ENCODE measurements at regions not wholly inside any gene's neighbourhood (a gene's known extent, or its start where the extent isn't known, plus 50 kb on each side); places are given as distances from the start of the nearest gene placed in this dataset.

DNA sequence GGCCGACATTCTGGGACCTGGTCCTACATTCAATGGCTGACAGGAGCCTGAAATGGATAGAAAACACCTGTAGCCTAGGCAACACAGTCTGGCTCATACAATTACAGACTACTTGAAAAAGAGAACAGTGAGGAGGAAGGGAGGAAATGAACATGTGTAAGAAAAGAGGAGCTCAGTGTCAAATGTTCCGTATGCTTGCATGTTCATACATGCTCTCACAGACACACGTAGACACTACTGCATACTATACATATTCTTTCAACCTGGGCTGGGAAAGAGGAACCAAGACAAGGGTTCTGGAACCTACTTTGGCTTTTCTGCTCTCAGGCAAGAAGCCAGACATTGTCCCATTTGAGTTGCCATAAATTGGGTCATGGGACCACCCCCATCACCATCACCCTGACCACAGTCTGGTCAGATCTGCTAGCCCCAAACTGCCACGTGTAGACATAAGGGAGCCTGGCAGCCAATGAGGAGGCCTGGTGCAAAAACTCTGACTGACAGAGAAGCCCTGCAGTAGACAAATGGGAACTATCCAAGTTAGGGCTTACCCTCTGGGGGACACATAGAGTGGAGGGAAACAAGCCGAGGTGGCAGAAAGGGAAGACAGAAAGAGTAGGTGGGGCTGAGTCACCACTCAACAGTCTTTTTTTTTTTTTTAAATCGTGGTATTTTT is 310.0 kb downstream of the SHQ1 start:
- H3K18ac ChIP-seq (ENCODE audit: low read length): no peak overlapping the region
- H4K8ac ChIP-seq (ENCODE audit: low read depth, low read length): no peak overlapping the region
- no peaks in the 10 kb centered on the region for H3K79me1 ChIP-seq (ENCODE audit: low read length)
- H2BK5ac ChIP-seq (ENCODE audit: low read length): no peak overlapping the region
- no peaks in the 10 kb centered on the region for H3K27me3 ChIP-seq (ENCODE audit: insufficient read depth, low read length, poor library complexity)
- no peak overlapping the region for H3K56ac ChIP-seq (ENCODE audit: low read length)
- H4K5ac ChIP-seq (ENCODE audit: low read length): no peak overlapping the region
- H3K9ac ChIP-seq (ENCODE audit: low read length): no peak overlapping the region
- no peak overlapping the region for H2AK5ac ChIP-seq (ENCODE audit: low read length)
- H2BK120ac ChIP-seq (ENCODE audit: low read depth, low read length): no peak overlapping the region
- H3K27ac ChIP-seq (ENCODE audit: low read depth, low read length): no peak overlapping the region
- no peaks in the 10 kb centered on the region for H3K36me3 ChIP-seq (ENCODE audit: control insufficient read depth, insufficient read depth, low read length)
- no peaks in the 10 kb centered on the region for H3K4me1 ChIP-seq (ENCODE audit: control insufficient read depth, low read depth, low read length)
- WGBS (ENCODE audit: extremely low coverage, insufficient coverage, low lambda C conversion rate): no CpG with 5 or more reads among the region's 6 CpGs
- H3K4ac ChIP-seq (ENCODE audit: low read depth, low read length): no peak overlapping the region
- no peak for DNase-seq
- H3K4me2 ChIP-seq (ENCODE audit: low read length): no peak overlapping the region
- H3K23ac ChIP-seq (ENCODE audit: low read length): no peak overlapping the region
- H3K79me2 ChIP-seq (ENCODE audit: control insufficient read depth, insufficient read depth, low read length): no peaks in the 10 kb centered on the region
- no peak overlapping the region for H2BK15ac ChIP-seq (replicated peaks; ENCODE audit: low read depth)
- H3K4me3 ChIP-seq (ENCODE audit: low read length): no peak overlapping the region

DNA sequence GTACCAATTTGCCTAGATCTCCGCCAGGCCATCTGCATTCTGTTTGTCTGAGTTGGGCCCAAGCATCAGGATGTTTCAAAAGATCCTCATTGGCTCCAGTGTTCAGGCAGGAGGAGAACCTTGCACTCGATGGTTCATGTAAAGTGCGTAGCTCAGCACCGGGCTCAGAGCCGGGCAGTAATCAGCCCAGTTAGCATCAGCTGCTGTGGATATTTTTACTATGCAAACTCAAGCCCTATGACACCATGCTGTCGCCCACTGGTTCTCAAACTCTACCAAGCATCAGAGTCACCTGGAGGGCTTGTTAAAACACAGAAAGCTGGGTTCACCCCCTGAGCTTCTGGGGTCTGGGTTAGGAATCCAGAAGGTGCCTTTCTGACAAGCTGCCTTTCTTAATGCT is 310.8 kb downstream of the SHQ1 start:
- no peak overlapping the region for H2BK15ac ChIP-seq (replicated peaks; ENCODE audit: low read depth)
- no peak overlapping the region for H3K23ac ChIP-seq (ENCODE audit: low read length)
- H3K9ac ChIP-seq (ENCODE audit: low read length): no peak overlapping the region
- no peak for DNase-seq
- H3K79me1 ChIP-seq (ENCODE audit: low read length): no peaks in the 10 kb centered on the region
- H2AK5ac ChIP-seq (ENCODE audit: low read length): no peak overlapping the region
- no peak overlapping the region for H3K4ac ChIP-seq (ENCODE audit: low read depth, low read length)
- H3K36me3 ChIP-seq (ENCODE audit: control insufficient read depth, insufficient read depth, low read length): no peaks in the 10 kb centered on the region
- H3K79me2 ChIP-seq (ENCODE audit: control insufficient read depth, insufficient read depth, low read length): no peaks in the 10 kb centered on the region
- H3K4me3 ChIP-seq (ENCODE audit: low read length): no peak overlapping the region
- no peak overlapping the region for H3K4me2 ChIP-seq (ENCODE audit: low read length)
- H3K56ac ChIP-seq (ENCODE audit: low read length): no peak overlapping the region
- H3K4me1 ChIP-seq (ENCODE audit: control insufficient read depth, low read depth, low read length): no peaks in the 10 kb centered on the region
- H3K27me3 ChIP-seq (ENCODE audit: insufficient read depth, low read length, poor library complexity): no peaks in the 10 kb centered on the region
- H3K27ac ChIP-seq (ENCODE audit: low read depth, low read length): no peak overlapping the region
- H3K18ac ChIP-seq (ENCODE audit: low read length): no peak overlapping the region
- no peak overlapping the region for H2BK5ac ChIP-seq (ENCODE audit: low read length)
- WGBS (ENCODE audit: extremely low coverage, insufficient coverage, low lambda C conversion rate): no CpG with 5 or more reads among the region's 6 CpGs
- H4K8ac ChIP-seq (ENCODE audit: low read depth, low read length): no peak overlapping the region
- no peak overlapping the region for H2BK120ac ChIP-seq (ENCODE audit: low read depth, low read length)
- no peak overlapping the region for H4K5ac ChIP-seq (ENCODE audit: low read length)

DNA sequence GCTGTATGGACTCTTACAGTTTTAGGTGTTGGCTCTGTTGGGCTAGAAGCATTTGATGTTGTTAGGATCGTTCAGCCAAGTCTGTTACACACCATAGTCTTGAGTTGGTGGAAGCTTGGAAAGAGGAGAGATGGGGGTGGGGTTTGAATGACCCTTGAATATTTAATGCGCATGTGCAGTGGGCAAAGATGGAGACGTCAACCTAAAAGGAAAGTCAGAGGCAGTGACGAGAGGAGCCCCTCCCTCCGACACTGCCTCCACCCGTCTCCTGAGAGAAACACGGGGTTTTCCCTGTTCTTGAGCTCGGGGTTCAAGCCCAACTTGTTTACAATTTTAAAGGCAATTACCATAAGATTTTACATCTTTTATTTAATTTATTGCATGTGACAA is 311.4 kb downstream of the SHQ1 start:
- H3K4me3 ChIP-seq (ENCODE audit: low read length): no peak overlapping the region
- H2AK5ac ChIP-seq (ENCODE audit: low read length): no peak overlapping the region
- no peak overlapping the region for H2BK5ac ChIP-seq (ENCODE audit: low read length)
- H3K79me2 ChIP-seq (ENCODE audit: control insufficient read depth, insufficient read depth, low read length): no peaks in the 10 kb centered on the region
- no peak overlapping the region for H3K27ac ChIP-seq (ENCODE audit: low read depth, low read length)
- H3K4ac ChIP-seq (ENCODE audit: low read depth, low read length): no peak overlapping the region
- no peak overlapping the region for H2BK15ac ChIP-seq (replicated peaks; ENCODE audit: low read depth)
- H4K8ac ChIP-seq (ENCODE audit: low read depth, low read length): no peak overlapping the region
- no peak overlapping the region for H2BK120ac ChIP-seq (ENCODE audit: low read depth, low read length)
- WGBS (ENCODE audit: extremely low coverage, insufficient coverage, low lambda C conversion rate): no CpG with 5 or more reads among the region's 8 CpGs
- no peaks in the 10 kb centered on the region for H3K36me3 ChIP-seq (ENCODE audit: control insufficient read depth, insufficient read depth, low read length)
- no peaks in the 10 kb centered on the region for H3K27me3 ChIP-seq (ENCODE audit: insufficient read depth, low read length, poor library complexity)
- DNase-seq: no peak
- H3K23ac ChIP-seq (ENCODE audit: low read length): no peak overlapping the region
- H3K9ac ChIP-seq (ENCODE audit: low read length): no peak overlapping the region
- no peak overlapping the region for H3K18ac ChIP-seq (ENCODE audit: low read length)
- no peak overlapping the region for H3K56ac ChIP-seq (ENCODE audit: low read length)
- H3K4me2 ChIP-seq (ENCODE audit: low read length): no peak overlapping the region
- H3K4me1 ChIP-seq (ENCODE audit: control insufficient read depth, low read depth, low read length): no peaks in the 10 kb centered on the region
- H3K79me1 ChIP-seq (ENCODE audit: low read length): no peaks in the 10 kb centered on the region
- H4K5ac ChIP-seq (ENCODE audit: low read length): no peak overlapping the region

DNA sequence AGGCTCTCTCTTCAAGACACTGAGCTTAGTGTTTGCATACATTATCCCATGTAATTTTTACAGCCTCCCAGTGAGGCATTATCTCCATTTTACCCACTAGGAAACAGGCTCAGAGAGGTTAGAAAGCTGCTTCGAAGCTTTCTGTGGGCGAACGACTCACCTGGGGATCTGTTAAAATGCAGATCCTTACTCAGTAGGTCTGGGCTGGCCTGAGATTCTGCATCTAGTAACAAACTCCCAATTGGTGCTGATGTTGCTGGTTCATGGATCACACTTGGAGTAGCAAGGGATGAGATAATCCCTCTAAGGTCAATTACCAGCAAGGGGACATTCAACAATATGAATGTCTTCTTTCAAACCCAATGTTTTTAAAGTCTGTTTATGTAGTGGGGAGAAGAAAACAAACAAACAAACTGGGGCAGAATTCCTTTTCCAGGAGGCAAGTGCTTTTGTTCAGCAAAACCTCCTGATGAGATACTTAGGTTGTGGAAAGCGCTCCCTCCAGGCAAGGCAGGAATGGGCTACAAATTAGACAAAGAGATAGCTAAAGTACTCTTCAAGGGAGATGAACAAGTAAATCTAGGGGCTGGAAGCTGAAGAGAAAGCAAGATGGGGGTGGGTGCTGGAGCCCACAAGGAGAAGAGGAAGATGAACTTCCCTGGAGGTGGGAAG is 311.9 kb downstream of the SHQ1 start:
- Histone ChIP-seq H3K9ac (ENCODE audit: low read length) (no peak overlapping the region), H3K27ac (ENCODE audit: low read depth, low read length) (no peak overlapping the region), H3K27me3 (ENCODE audit: insufficient read depth, low read length, poor library complexity) (no peaks in the 10 kb centered on the region), H2BK15ac (replicated peaks; ENCODE audit: low read depth) (no peak overlapping the region), H3K4me1 (ENCODE audit: control insufficient read depth, low read depth, low read length) (no peaks in the 10 kb centered on the region), H4K5ac (ENCODE audit: low read length) (no peak overlapping the region), H4K8ac (ENCODE audit: low read depth, low read length) (no peak overlapping the region), H2BK120ac (ENCODE audit: low read depth, low read length) (no peak overlapping the region), H3K79me1 (ENCODE audit: low read length) (no peaks in the 10 kb centered on the region), H3K56ac (ENCODE audit: low read length) (no peak overlapping the region), H3K4me2 (ENCODE audit: low read length) (no peak overlapping the region), H2AK5ac (ENCODE audit: low read length) (no peak overlapping the region), H3K18ac (ENCODE audit: low read length) (no peak overlapping the region), H3K4ac (ENCODE audit: low read depth, low read length) (no peak overlapping the region), H3K79me2 (ENCODE audit: control insufficient read depth, insufficient read depth, low read length) (no peaks in the 10 kb centered on the region), H3K36me3 (ENCODE audit: control insufficient read depth, insufficient read depth, low read length) (no peaks in the 10 kb centered on the region), H2BK5ac (ENCODE audit: low read length) (no peak overlapping the region), H3K23ac (ENCODE audit: low read length) (no peak overlapping the region), H3K4me3 (ENCODE audit: low read length) (no peak overlapping the region)
- DNase-seq: no peak
- WGBS (ENCODE audit: extremely low coverage, insufficient coverage, low lambda C conversion rate): no CpG with 5 or more reads among the region's 4 CpGs

DNA sequence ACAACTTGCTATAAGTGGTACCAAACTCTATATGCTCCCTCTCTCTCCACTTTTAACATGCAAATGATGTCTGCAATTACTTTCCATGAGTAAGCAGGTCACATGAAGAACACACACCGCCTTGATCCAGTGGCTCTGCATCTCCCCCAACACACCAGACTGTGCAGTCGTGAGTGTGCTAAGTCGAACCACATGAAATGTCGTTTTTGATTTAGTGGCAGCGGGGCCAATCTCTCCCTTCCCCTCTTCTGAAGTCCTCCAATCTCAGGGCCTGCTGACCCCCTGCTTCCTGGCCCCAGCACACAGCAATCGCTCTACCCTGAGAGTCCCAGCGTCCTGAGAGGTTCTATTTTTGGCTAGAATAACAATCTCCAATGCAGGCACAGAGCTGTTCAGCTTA is 312.5 kb downstream of the SHQ1 start:
- no peak overlapping the region for H4K5ac ChIP-seq (ENCODE audit: low read length)
- H3K56ac ChIP-seq (ENCODE audit: low read length): no peak overlapping the region
- no peak overlapping the region for H3K4ac ChIP-seq (ENCODE audit: low read depth, low read length)
- no peak overlapping the region for H4K8ac ChIP-seq (ENCODE audit: low read depth, low read length)
- no peaks in the 10 kb centered on the region for H3K79me2 ChIP-seq (ENCODE audit: control insufficient read depth, insufficient read depth, low read length)
- H3K23ac ChIP-seq (ENCODE audit: low read length): no peak overlapping the region
- no peak overlapping the region for H2BK120ac ChIP-seq (ENCODE audit: low read depth, low read length)
- no peak overlapping the region for H2BK5ac ChIP-seq (ENCODE audit: low read length)
- no peaks in the 10 kb centered on the region for H3K27me3 ChIP-seq (ENCODE audit: insufficient read depth, low read length, poor library complexity)
- H3K4me2 ChIP-seq (ENCODE audit: low read length): no peak overlapping the region
- H2AK5ac ChIP-seq (ENCODE audit: low read length): no peak overlapping the region
- no peak for DNase-seq
- no peaks in the 10 kb centered on the region for H3K4me1 ChIP-seq (ENCODE audit: control insufficient read depth, low read depth, low read length)
- H3K18ac ChIP-seq (ENCODE audit: low read length): no peak overlapping the region
- H3K79me1 ChIP-seq (ENCODE audit: low read length): no peaks in the 10 kb centered on the region
- H2BK15ac ChIP-seq (replicated peaks; ENCODE audit: low read depth): no peak overlapping the region
- no peak overlapping the region for H3K27ac ChIP-seq (ENCODE audit: low read depth, low read length)
- no peak overlapping the region for H3K9ac ChIP-seq (ENCODE audit: low read length)
- H3K36me3 ChIP-seq (ENCODE audit: control insufficient read depth, insufficient read depth, low read length): no peaks in the 10 kb centered on the region
- WGBS (ENCODE audit: extremely low coverage, insufficient coverage, low lambda C conversion rate): no CpG with 5 or more reads among the region's 7 CpGs
- H3K4me3 ChIP-seq (ENCODE audit: low read length): no peak overlapping the region

All from mesendoderm (in vitro differentiated cells).